ENCODE measurements at regions not wholly inside any gene's neighbourhood (a gene's known extent, or its start where the extent isn't known, plus 50 kb on each side); places are given as distances from the start of the nearest gene placed in this dataset.
"Not testable (repeated sequence)": the region's sequence is repeated elsewhere in the genome, so short reads cannot be mapped to it uniquely, and the experiment has no call there.

DNA sequence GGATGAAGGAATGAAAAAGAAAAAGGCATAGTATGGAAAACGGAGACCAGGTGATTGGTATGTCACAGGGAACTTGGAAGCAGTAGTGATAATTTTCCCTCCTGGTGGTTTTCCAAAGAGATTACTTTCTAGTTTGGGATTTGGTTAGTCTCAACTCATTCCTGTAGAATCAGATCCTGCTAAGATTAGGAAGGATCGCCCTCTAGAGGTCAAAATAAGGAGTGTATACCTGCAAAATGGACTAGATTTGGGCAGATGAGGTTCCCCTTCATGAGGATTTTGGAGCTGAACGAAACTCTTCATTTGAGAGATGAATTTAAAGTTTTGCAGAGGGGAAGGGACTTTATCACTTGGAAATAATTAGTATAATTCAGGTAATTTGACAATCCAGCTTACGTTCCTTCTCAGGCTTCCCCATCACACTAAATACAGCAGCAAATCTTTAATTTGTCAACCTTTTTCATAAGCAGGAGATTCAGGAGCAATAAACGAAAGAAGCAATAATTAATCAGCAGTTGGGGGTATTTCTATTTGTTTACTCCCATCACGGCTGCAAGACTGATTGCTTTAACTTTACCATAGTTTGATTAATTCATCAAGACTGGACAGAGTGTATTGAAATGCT, 65.2 kb downstream of the CCDC195 start:
- DNase-seq = peak; percentile 36

GRCh38 chr2:224647684-224648083, 62.5 kb upstream of the CUL3 start:
- not testable (repeated sequence) for DNase-seq

GRCh38 chr2:224646242-224646846, 61.2 kb upstream of the CUL3 start:
- peak; percentile 56 for DNase-seq

DNA sequence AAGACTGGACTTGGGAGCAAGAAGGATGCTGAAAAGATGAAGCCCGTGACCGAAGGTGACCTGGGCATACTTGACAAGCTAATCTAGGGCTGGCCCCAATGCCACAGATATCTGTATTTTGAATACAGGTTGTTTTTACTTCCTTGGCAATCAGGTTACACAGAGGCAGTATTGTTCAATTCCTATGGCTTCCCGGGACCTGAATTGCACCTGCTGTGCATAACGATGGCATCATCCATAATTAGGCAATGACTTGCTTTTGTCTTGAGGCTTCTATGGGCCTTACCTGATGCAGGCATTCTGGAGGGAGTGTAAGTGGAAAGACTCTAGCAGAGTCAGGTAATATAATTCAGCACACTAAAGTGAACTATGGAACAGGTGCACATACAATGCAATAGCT, 60.6 kb upstream of the CUL3 start:
- DNase-seq = peak; percentile 97

GRCh38 chr2:224640679-224641078, 55.5 kb upstream of the CUL3 start:
- no peak for DNase-seq

- peak; percentile 62 for DNase-seq
Observed at GRCh38 chr2:224638301-224638823, 53.2 kb upstream of the CUL3 start.
